ENCODE measurements at regions not wholly inside any gene's neighbourhood (a gene's known extent, or its start where the extent isn't known, plus 50 kb on each side); places are given as distances from the start of the nearest gene placed in this dataset.

GRCh38 chr5:2610986-2611385, 140.5 kb downstream of the IRX2 start:
- no peak for DNase-seq (ENCODE audit: low read depth in 4 of 4, low spot score in 2 of 4)

DNA sequence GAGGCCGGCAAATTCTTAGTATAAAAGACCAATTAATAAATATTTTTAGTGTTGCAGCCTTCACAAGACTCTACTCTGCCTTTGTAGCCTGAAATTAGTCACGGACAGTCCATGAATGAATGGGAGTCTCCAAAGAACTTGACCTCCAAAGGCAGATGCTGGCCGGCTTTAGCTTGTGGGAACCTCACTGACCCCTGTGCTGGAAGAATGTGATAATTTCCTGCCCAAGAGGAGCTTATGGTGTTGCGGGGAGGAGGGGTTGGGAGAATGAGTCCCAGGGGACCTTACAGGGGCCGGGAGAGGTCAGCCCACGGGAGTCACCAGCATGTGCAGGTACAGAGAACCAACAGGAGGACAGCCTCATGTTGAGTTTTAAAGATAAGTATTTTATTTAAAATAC, 143.1 kb downstream of the IRX2 start:
- no peak for DNase-seq (ENCODE audit: low read depth in 4 of 4, low spot score in 2 of 4)

- no peak for DNase-seq (ENCODE audit: low read depth in 4 of 4, low spot score in 2 of 4)
Observed at GRCh38 chr5:2607598-2607997, 143.9 kb downstream of the IRX2 start.

DNA sequence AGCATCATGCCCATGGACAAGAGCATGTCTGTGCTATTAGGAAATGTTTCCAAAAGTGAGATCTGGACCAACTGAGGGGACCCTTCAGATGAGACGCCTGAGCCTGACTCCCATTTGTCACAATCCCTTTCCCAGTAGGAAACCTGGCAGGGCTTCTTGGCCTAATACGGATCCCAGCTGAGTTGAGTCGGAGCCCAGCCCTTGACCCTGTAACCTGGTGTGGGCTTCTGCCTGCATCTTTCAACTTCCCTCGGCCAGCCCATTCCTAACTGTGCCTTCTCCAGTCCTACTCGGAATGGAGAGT, 148.3 kb downstream of the IRX2 start:
- DNase-seq (ENCODE audit: low read depth in 4 of 4, low spot score in 2 of 4) = no peak

DNA sequence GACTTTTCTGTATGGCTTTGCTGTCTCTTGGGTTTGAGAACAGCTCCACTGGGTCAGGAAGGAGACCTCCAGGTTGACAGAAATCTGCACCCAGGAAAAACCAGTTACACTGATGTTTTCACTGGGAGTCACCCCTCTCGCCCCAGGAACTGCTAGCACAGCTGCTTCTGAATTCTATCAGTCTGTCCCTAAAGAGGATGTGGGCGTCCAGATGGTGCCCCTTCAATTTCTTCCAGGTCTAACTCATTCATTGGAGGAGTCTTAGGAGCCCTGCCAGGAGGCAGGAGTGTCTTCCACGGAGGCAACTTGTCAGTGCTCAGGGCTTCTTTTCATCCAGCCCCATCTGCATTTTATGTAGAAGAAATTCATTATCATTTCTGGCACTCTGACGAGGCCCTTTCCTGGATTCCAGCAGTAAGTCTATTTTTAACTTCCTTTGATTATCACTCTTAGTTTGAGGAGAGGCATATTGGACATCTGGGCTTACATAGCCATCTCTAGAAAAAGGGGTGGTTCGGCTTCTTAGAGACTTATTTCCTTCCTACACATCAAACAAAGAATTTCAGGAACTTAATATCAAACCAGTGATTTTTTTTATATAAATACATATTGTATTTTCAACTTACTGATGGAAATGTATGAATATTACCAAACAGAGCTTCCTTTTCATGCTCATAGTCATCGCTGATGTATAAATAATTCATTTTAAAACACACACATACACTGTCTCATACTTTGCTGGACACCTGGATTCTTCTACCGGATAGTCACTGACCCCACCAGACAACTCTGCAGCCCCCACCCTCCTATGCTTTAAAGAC, 148.8 kb downstream of the IRX2 start:
- no peak for DNase-seq (ENCODE audit: low read depth in 4 of 4, low spot score in 2 of 4)

DNA sequence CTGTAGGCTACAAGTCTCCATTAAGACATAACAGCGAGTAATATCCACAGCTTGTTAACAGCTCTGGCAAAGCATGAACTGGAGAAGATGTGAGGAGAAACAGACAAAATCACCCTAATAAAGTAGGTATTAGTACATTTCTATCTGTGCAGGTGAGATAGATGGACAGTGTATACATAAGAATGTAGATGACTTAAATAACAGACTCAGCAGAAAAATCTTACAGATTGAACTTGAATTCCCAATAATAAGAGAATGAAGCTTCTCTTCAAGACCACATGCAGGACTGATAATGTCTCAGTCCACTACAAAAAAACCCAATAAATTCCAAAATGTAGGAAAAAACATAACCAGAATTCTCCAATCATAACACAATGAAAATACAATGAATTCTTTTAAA, 153.0 kb downstream of the IRX2 start:
- no peak for DNase-seq (ENCODE audit: low read depth in 4 of 4, low spot score in 2 of 4)

DNA sequence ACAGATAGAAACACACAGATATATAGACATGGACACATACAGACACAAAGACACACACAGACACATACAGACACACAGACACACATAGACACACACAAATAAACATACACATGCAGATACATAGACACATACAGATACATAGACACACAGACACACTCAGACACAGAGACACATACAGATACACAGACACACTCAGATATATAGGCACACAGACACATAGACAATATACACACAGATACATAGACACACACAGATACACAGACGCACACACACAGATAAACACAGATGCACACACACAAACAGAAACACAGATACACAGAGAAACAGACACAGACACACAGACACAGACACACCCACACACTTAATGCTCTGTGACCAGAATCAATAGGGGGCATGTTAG, 156.8 kb downstream of the IRX2 start:
- DNase-seq (ENCODE audit: low read depth in 4 of 4, low spot score in 2 of 4) = no peak

DNA sequence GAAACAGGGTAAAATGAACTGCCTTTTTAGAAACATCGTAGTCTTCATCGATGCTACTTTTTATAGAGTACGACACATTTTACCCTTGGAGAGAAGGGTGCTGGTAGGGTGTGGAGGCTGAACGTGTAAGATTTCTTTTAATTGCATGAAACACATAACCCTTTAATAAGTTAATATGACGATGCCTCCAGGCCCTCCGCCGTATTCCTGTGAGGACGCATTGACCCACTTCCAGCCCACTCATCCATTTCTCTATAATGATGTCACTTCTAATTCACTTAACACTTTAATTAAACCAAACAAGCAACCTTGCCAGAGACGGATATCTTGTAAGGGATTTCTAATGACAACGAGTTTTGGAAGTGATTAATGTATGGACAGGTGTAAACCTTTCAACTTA, 158.7 kb downstream of the IRX2 start:
- no peak for DNase-seq (ENCODE audit: low read depth in 4 of 4, low spot score in 2 of 4)

GRCh38 chr5:2591777-2592453, 159.6 kb downstream of the IRX2 start:
- DNase-seq (ENCODE audit: low read depth in 4 of 4, low spot score in 2 of 4) = no peak

GRCh38 chr5:2588850-2589501, 162.5 kb downstream of the IRX2 start:
- DNase-seq (ENCODE audit: low read depth in 4 of 4, low spot score in 2 of 4) = no peak

DNA sequence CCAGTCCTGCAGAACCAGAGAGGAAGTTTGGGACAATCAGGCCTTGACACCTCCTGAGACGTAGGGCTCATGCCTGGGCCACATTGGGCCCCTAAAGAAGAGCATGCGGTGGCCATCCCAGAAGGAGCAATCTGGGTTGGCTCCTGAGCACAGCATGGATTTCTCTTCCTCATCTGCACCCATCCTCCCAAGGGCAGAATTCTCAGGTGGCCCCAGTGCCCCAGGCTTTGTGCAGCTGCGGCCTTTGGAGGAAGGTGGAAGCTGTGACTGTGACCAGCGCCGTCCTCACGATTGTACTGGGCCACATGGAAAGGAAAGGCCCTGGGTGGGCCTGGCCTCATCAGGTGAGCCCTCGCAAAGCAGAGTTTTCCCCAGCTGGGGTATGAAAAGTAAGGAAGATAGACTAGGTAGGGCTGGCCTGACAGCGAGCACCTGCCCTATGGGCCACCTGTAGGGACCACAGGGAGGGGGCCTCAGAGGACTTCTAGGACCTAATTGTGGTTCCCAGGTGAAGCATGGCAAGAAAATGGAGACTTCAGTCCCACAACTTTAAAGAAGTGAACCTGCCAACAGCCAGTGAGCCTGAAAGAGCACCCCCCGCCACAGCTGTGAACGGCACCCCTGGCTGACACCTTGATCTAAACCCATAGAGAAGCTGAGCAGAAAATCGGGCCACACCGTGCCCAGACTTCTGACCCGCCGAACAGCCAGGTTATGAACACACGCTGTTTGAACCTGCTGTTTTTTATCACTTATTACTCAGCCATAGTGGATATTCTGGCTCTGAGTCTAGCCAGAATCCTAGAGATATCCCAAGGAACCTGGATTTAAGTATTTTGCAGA, 164.1 kb downstream of the IRX2 start:
- no peak for DNase-seq (ENCODE audit: low read depth in 4 of 4, low spot score in 2 of 4)

DNA sequence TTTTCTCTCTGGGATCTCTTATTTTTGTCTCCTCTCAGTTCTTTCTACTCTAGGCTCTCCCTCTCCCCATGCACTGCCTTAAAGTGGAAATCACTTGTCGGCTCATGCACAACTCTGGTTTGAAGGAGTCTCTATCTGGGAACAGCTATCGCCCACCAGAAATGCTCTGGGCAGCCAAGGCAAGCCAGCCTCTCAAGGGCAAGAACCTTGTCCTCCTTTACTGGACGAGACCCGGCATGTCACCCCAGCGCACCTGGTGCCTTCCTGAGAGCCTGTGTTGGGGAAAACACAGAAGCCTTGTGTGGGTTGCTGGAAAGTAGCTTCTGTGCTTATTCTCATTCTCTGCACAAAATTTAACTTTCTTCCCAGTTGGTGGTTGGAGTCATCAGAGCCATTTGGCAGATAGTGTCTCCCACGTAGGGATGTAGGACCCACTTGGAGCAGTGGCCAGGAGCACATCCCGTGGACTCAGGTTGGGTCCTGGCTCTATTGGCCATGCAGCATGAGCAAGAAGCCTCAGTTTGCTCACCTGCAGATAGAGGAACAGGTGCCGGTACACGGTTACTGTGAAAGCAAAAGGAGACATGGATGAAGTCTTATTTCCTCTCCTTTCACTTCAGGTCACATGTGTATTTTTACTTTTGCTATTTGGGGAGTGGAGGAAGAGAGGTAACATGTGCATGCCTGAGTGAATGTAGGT, 165.3 kb downstream of the IRX2 start:
- DNase-seq (ENCODE audit: low read depth in 4 of 4, low spot score in 2 of 4) = no peak

- DNase-seq (ENCODE audit: low read depth in 4 of 4, low spot score in 2 of 4) = no peak
Observed at GRCh38 chr5:2584579-2585269, 166.8 kb downstream of the IRX2 start.

GRCh38 chr5:2582507-2582906, 169.0 kb downstream of the IRX2 start:
- no peak for DNase-seq (ENCODE audit: low read depth in 4 of 4, low spot score in 2 of 4)

- no peak for DNase-seq (ENCODE audit: low read depth in 4 of 4, low spot score in 2 of 4)
Observed at GRCh38 chr5:2582106-2582505, 169.4 kb downstream of the IRX2 start.

GRCh38 chr5:2581418-2581817, 170.1 kb downstream of the IRX2 start:
- no peak for DNase-seq (ENCODE audit: low read depth in 4 of 4, low spot score in 2 of 4)

DNA sequence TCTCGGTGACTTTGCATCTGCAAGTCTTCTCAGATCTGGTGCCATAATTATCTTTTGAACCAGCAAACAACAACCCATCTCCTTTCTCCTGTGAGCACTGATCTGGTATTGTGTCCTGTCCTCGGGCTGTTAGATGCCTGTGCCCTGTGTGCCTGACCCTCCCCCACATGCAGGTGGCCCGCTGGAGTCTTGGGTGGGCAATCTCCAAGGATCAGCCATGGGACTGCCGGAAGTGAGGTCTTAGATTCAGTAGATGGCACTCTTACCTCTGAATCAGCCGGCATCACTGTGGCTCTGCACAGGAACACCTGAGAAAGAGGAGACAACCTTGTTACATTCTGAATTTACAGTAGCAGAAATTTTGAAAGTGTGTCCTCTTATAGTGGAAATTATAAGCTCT, 172.4 kb downstream of the IRX2 start:
- no peak for DNase-seq (ENCODE audit: low read depth in 4 of 4, low spot score in 2 of 4)

GRCh38 chr5:2577312-2578036, 174.0 kb downstream of the IRX2 start:
- no peak for DNase-seq (ENCODE audit: low read depth in 4 of 4, low spot score in 2 of 4)

DNA sequence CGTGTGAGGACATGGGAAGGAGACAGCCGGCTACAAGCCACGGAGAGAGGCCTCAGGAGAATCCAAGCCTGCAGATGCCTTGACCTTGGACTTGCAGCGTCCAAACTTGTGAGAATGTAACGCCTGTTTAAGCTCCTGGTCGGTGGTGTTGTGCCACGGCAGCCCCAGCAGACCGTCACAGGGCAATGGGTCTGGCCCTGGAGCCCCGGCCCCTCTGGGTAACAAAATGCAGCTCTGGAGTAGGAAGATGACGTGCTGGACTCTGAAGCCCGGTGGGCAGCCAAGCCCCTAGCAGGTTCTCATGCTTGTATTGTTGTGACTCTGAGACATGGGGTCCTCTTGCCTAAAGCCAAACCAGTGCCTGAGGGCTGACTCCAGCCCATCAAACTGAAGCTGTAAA, 174.7 kb downstream of the IRX2 start:
- no peak for DNase-seq (ENCODE audit: low read depth in 4 of 4, low spot score in 2 of 4)

All from left renal cortex interstitium (tissue), 4 donors.